ENCODE measurements at regions not wholly inside any gene's neighbourhood (a gene's known extent, or its start where the extent isn't known, plus 50 kb on each side); places are given as distances from the start of the nearest gene placed in this dataset.

- no peak for DNase-seq (ENCODE audit: low read depth in 1 of 2, low spot score in 1 of 2)
- H3K4me3 ChIP-seq (replicated peaks; ENCODE audit: insufficient read depth, low read length), result no peak overlapping the region
- no peak overlapping the region for H3K27ac ChIP-seq (replicated peaks)
- no peak for TF ChIP-seq REST (IDR thresholded peaks at IDR 0.05; ENCODE audit: insufficient replicate concordance, low read depth)
- no peaks in the 10 kb centered on the region for H3K27me3 ChIP-seq (ENCODE audit: insufficient read depth, poor library complexity, severe bottlenecking)
These were observed 443.0 kb downstream of the PCDH10 start for GRCh38 chr4:133592106-133592505.

- no peak overlapping the region for H3K27ac ChIP-seq (replicated peaks)
- no peaks in the 10 kb centered on the region for H3K27me3 ChIP-seq (ENCODE audit: insufficient read depth, poor library complexity, severe bottlenecking)
- TF ChIP-seq SPI1 (IDR thresholded peaks at IDR 0.05; ENCODE audit: borderline replicate concordance, low read depth) (no peak), GABPA (IDR thresholded peaks at IDR 0.05; ENCODE audit: low read depth) (no peak), REST (IDR thresholded peaks at IDR 0.05; ENCODE audit: insufficient replicate concordance, low read depth) (no peak), POLR2AphosphoS5 (IDR thresholded peaks at IDR 0.05; ENCODE audit: low read depth) (no peak), CTCF (IDR thresholded peaks at IDR 0.05; ENCODE audit: insufficient read depth, low read length) (no peak)
- no peak for DNase-seq (ENCODE audit: low read depth in 1 of 2, low spot score in 1 of 2)
- no peak overlapping the region for H3K4me3 ChIP-seq (replicated peaks; ENCODE audit: insufficient read depth, low read length)
These were observed 439.2 kb downstream of the PCDH10 start for GRCh38 chr4:133588306-133588705.

- no peak for TF ChIP-seq SPI1 (IDR thresholded peaks at IDR 0.05; ENCODE audit: borderline replicate concordance, low read depth)
- TF ChIP-seq REST (IDR thresholded peaks at IDR 0.05; ENCODE audit: insufficient replicate concordance, low read depth), result no peak
- no peak for TF ChIP-seq GABPA (IDR thresholded peaks at IDR 0.05; ENCODE audit: low read depth)
- TF ChIP-seq CTCF (IDR thresholded peaks at IDR 0.05; ENCODE audit: insufficient read depth, low read length), result no peak
- TF ChIP-seq POLR2AphosphoS5 (IDR thresholded peaks at IDR 0.05; ENCODE audit: low read depth), result no peak
- no peak overlapping the region for H3K4me3 ChIP-seq (replicated peaks; ENCODE audit: insufficient read depth, low read length)
- no peak for DNase-seq (ENCODE audit: low read depth in 1 of 2, low spot score in 1 of 2)
- no peaks in the 10 kb centered on the region for H3K27me3 ChIP-seq (ENCODE audit: insufficient read depth, poor library complexity, severe bottlenecking)
- no peak overlapping the region for H3K27ac ChIP-seq (replicated peaks)
These were observed 436.2 kb downstream of the PCDH10 start for GRCh38 chr4:133585323-133585722.

GRCh38 chr4:133584714-133585113 lies 435.6 kb downstream of the PCDH10 start:
- Histone ChIP-seq H3K4me3 (replicated peaks; ENCODE audit: insufficient read depth, low read length) (no peak overlapping the region), H3K27me3 (ENCODE audit: insufficient read depth, poor library complexity, severe bottlenecking) (no peaks in the 10 kb centered on the region), H3K27ac (replicated peaks) (no peak overlapping the region)
- TF ChIP-seq REST (IDR thresholded peaks at IDR 0.05; ENCODE audit: insufficient replicate concordance, low read depth) (no peak), GABPA (IDR thresholded peaks at IDR 0.05; ENCODE audit: low read depth) (no peak), POLR2AphosphoS5 (IDR thresholded peaks at IDR 0.05; ENCODE audit: low read depth) (no peak)
- DNase-seq (ENCODE audit: low read depth in 1 of 2, low spot score in 1 of 2), result no peak
